T-helper 2 cell treated with Interferon-gamma antibody and Interleukin-4, amounts not matched to agents 100 ng/mL and 5 ng/mL, for 36 hours (primary cell): ENCODE measurements at regions not wholly inside any gene's neighbourhood (a gene's known extent, or its start where the extent isn't known, plus 50 kb on each side); places are given as distances from the start of the nearest gene placed in this dataset.
"Not testable (repeated sequence)": the region's sequence is repeated elsewhere in the genome, so short reads cannot be mapped to it uniquely, and the experiment has no call there.

Experiments
- intact Hi-C: fragments of 100-400 bp; cut with micrococcal nuclease; formaldehyde crosslinking; loops from one replicate; pipeline ENCODE4 v1.15.1; 2023

DNA sequence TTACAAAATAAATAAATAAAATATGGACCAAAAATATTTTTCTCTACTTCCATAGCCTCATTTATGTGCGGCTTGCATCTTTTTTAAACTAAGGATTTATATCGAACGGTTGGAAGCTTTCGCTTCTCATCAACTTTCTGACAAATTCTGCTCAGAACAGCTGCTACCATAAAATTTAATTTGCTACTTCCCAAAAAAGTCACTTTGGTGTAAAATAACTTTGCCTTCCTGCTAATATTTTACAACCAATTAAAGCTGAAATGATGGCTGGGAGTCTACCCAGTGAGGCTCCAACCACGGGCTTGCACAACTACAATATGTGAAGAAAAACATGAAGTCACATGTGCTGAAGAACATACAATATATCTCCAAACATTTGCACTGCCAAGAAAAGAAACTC, 253.1 kb upstream of the NEBL start:
- intact Hi-C loops, result no loop called here

DNA sequence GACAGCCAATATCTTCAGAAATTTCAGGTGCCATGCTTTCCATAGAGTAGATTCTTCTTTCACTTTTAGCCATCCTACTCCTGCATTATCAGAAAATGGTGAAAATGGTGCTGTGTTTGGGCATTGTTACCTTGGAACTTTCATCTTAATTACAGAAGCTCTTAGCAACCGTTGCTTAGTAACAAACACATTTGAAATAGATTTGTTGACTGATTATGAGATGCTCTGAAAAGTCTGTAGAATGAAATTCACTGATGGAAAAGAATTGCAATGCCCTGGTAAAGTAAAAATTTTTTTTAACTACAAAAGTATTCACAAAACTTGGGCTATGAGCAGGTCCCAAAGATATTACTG, 249.3 kb upstream of the NEBL start:
- intact Hi-C loops, result no loop called here

DNA sequence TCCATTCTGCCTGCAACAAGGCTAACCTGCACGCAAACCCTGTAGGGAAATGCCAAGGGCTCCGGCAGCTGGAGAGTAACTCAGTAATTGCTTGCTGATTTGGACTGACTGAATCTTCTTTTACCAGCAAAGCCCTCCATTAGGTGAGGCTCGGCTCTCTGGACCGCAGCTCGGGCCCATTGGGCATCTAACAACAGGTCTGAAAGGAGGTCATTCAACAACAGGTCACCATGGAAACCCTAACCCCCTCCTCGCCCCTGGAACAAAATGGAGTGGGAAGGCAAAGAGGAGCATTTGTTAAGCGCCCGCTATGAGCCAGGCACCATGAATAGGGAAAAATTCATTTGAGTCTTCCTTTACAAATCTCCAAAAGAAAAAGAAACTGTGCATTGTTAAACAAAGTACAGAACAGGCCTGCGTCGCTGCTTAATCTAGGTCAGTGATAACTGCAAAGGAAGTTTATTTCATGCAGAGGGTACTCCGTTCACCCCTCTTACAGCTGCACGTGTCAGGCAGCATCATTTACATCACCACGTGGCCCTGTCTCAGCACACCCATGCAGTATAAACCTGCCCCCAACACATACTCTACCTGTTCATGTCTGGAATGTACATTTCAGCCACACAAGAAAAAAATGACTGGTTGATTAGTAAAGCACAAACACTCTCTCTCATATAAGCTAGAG, 248.8 kb upstream of the NEBL start:
- intact Hi-C loops, result no loop called here

DNA sequence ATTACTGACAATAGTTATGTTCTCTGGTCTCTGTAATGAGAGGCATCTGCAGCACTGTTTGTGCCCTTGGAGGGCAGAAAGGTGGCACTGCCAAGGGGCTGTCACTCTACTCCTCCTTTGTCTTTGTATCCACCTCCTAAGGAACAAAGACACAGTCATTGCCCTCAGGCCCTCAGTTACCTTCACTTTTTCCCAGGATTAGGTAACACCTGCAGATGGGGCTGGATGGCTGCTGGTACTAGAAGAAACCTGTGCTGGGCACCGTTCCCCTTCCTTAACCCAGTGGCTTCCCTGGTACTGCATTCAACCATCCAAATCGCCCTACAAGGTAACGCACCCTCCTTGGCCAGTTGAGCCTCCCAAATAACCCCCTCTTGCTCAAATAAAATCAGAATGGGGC, 246.9 kb upstream of the NEBL start:
- intact Hi-C loops, result no loop called here

DNA sequence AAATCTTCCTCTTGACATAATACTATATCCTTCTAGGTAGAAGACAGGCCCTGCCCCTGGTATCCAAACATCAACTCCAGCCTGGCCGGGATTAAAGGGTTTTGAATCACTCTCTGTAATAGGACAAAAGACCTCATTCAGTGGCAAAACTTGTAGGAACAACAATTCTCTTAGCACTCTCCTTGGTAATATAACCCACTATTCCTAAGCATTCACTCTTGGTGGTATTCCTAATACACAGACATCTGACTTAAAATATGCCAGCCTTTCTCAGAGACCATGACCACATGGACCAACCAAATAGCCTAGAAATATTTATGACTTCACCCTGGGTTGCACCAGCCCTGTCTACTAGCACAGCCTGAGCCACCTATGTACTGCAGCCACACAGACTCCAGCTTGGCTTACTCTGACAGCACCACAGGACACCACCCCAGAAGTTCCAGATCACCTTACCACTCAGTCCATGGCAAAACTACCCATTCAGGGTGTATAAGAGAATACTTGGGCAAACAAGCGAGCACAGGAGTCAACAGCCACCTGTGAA, 244.9 kb upstream of the NEBL start:
- intact Hi-C loops, result no loop called here

DNA sequence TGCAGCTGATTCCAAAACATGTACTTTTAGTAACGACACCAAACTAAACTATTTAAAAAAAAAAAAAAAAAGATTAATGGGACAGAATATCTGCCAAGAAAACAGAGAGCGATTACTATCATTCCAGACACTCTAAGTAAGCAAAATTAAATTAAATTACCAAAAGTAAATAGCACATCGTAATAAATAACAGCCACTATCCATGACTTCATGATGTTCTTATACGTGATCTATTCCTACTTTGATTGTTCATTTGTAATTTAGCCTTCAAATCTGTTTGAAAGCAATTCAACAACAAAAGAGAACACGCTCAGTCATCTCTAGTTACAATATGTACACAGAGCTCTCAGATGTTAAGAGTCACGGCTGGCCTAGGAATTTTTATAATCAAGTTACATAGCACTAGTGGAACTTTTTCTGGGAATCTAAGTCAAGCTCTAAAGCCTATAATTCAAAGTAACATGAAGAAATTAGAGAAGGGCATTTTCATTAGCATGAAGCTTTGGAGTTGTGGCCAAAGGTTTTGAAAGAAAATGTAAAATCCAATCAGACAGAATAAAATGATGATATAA, 241.7 kb upstream of the NEBL start:
- intact Hi-C loops, result no loop called here

DNA sequence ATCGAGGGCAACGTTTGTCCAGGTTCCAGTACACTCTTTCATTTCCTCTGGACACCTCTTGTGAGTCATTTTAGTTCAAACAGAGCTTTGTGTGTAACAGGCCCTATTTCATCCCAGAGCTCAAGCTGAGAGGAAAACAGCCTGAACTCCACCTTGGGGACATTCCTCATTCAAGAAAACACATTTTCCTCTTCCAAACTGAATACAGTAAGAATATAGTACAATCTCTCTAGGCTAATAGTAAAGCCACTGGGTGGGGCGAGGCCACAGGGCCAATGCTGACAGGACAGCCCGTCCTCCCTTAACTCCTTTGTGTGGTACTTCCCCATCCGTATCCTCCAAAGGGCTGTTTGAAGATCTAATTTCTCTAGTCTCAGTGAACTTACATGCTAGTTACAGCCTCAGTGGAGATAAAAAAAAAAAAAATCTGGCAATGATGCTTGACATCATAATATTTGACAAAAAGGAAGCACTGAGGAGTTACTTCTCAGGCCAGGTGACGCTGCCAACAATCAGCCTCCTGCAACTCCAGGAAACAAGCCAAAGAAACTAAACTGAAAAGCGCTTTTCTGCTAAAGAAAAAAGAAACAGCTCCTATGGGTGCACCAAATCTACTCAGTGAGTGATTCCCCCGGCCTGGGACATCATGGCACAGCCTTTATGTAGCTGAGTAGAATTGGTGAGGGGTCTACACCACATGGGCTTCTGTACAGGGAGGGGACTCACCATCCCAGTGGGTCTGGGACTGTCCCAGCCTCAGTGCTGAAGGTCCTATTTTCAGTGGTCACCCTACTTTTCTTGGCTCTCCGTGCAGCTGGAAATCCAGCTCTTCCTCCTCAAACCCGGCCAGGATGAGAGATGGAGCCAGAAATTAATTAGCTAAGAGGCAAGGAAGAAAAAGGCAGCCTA, 238.2 kb upstream of the NEBL start:
- intact Hi-C loops, result no loop called here

DNA sequence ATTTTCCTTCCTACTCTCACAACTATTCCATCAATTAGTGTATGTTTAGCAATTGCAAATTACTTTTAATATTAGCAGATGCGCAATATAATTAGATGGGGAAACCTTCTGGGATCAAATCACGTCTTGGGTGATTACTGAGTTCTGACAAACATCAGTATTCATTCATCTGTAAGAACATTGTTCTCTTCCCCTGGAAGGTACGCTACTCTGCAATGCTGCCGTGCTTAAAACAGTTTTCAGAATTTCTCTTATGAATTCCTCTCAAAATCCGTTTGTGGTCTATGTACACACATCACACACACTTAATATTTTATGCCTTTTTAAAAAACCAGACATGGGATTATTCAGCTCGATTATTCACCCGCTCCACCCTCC, 237.5 kb upstream of the NEBL start:
- intact Hi-C loops, result no loop called here

DNA sequence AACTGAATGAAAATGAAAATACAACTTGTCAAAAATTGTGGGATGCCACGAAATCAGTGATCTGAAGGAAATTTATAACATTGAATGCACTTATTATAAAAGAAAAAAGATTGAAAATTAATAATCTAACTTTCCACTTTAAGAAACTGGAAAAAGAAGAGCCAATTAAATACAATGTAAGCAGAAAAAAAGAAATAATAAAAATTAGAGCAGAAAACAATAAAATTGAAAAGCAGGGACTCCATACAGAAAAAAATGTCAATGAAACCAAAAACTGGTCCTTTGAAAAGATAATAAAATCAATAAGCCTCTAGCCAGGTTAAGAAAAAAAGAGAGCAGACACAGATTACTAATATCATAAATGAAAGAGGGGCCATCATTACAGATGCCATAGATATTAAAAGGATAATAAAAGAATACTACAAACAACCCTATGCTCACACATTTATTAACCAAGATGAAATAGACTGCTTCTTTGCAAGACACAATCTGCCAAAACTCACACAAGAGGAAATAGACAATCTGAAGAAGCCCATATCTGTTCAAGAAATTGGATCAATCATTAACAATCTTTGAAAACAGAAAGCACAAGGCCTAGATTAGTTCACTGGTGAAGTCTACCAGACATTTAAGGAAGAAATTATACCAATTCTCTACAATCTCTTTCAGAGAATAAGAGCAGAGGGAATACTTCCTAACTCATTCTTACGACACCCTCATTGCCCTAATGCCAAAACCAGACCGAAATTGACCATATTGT, 233.8 kb upstream of the NEBL start:
- intact Hi-C loops, result no loop called here

DNA sequence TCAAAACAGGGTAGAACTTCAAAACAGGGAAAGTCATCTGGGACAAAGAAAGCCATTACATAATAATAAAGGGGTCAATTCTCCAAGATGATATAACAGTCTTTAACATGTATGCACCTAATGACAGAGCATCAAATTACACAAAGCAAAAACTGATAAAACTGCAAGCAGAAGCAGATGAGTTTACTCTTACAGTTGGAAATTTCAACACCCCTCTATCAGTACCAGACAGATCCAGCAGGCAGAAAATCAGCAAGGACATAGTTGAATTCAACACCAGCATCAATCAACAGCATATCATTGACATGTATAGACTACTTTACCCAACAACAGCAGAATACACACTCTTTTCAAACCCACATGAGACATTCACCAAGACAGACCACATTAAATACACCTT, 233.0 kb upstream of the NEBL start:
- intact Hi-C loops, result no loop called here

DNA sequence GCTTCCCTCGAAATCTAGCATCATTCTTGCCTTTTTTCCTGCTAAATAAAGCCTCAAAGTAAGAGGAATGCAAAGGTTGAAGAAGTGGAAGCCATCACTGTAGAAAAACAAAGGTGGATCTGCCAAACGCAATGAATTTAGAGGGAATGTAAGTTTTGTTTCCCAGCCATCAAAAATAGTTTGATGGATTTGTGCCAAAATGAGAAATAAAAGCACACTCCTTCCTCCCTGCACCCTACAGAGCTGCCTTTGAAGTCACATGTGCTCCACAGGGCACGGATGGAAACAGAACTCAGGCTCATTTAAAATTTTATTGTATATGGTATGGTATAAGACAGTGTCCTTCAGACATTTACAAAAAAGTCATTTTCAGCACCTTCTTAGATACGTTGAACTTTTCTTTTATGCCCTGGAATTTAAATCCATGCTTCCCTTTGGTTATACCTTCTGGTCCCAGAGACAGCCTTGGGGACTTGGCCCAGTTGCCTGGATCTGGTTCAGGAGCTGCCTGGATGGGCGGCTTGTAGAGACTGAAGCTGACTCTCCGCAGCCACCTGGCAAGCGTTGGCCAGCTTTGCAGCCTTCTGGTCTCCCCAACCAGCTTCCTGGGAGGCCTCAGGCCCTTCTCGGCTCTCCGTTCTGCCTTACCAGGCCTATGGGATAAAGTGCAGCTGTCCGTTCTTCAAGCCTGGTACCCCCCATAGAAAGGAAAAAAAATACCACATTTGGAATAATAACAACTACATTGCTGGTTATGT, 228.5 kb upstream of the NEBL start:
- intact Hi-C loops, result no loop called here

DNA sequence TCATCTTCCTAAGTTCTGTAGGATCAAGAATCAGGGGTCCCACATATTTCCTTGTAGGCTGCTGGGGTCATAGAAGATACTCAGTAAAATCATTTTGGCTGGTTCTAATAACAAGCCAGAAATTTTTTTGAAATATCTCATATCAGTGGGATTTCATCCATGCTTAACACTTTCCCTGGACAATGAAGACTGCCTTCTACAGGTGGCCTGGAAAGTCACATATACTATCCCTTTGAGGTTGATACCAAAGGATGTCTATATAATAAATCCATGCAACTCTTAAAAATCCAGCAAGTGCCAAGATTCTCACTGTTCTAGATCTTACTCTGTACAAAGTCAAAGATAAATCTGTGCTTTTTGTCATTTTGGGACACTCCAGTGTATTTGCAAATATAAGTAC, 225.8 kb upstream of the NEBL start:
- intact Hi-C loops, result no loop called here

DNA sequence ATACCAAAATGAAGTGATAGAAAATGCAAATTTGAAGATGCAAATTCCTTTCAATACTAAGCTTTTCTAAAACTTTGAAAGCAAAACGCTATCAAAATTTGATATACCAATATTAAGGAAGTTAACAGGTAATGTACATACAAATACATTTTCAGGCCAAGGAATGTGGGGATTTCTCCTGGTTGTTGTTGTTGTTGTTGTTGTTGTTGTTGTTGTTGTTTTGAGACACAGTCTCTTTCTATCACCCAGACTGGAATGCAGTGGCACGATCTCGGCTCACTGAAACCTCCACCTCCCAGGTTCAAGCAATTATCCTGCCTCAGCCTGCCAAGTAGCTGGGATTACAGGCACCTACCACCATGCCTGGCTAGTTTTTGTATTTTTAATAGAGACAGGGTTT, 224.7 kb upstream of the NEBL start:
- intact Hi-C loops, result not testable (repeated sequence)

DNA sequence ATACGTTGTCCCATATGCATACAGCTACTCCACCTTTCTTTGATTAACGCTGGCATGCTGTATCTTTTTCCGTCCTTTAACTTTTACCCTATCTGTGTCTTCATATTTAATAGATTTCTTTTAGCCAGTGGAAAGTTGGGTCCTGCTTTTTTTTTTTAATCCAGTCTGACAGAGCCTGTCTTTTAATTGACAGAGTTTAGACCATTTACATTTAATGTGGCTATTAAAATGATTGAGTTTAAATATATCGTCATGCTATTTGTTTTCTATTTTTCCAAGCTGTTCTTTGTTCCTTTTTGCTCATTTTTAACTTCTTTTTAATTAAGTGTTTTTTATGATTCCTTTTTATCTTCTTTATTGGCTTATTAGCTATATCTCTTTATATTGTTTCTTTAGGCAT, 217.6 kb upstream of the NEBL start:
- intact Hi-C loops, result no loop called here

DNA sequence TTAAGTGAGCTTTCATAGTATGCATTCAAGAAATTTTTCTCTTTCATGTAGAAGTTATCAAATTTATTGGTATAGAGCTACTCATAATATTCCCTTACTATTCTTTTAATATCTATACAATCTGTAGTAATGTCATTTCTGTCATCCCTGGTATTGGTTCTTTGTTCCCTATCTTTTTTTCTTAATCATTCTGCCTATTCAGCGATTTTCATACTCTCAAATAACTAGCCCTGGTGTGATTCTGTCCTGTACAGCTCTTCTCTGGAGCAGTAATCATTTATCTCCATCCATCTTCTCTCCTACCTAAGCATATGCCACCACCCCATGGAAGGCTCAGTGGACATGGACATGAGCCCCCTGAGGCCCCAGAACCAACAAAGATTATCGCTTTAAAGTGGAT, 213.2 kb upstream of the NEBL start:
- intact Hi-C loops, result no loop called here

DNA sequence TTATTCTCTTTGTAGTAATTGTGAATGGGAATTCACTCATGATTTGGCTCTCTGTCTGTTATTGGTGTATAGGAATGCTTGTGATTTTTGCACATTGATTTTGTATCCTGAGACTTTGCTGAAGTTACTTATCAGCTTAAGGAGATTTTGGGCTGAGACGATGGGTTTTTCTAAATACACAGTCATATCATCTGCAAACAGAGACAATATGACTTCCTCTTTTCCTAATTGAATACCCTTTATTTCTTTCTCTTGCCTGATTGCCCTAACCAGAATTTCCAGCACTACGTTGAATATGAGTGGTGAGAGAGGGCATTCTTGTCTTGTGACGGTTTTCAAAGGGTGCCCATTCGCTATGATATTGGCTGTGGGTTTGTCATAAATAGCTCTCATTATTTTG, 209.8 kb upstream of the NEBL start:
- intact Hi-C loops, result not testable (repeated sequence)

DNA sequence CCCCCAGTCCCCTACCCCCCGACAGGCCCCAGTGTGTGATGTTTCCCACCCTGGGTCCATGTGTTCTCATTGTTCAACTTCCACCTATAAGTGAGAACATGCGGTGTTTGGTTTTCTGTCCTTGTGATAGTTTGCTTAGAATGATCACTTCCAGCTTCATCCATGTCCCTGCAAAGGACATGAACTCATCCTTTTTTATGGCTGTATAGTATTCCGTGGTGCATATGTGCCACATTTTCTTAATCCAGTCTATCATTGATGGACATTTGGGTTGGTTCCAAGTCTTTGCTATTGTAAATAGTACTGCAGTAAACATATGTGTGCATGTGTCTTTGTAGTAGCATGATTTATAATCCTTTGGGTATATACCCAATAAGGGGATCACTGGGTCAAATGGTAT, 208.2 kb upstream of the NEBL start:
- intact Hi-C loops, result not testable (repeated sequence)

DNA sequence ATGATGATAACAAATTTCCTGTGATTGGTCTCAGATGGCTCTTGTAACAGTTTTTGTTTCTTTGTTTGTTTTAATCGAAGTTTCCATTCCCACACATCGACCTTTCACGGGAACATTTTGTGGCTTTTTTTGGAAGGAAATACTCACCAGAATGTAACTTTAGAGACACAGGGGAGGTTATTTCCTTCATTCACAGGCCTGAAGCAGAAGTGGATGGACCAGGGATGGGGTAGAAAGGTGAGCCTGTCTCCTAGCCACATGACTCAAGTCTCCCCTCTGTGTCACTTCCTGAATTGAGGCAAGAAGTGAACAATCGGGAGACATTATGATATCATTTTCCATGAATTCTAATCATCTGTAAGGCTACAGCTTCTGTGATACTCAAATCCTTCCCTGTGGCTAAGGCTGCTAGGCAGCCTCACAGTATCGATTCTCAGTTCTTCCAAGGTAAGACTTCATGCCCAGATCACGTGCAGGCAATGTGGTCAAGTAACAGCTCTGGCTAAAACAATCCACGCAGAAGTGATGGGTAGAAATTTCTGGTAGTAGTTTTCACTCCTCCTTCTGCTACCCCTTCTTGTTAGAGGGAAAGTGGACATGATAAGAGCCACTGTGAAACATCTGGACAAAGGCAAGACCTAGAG, 203.9 kb upstream of the NEBL start:
- intact Hi-C loops, result no loop called here

DNA sequence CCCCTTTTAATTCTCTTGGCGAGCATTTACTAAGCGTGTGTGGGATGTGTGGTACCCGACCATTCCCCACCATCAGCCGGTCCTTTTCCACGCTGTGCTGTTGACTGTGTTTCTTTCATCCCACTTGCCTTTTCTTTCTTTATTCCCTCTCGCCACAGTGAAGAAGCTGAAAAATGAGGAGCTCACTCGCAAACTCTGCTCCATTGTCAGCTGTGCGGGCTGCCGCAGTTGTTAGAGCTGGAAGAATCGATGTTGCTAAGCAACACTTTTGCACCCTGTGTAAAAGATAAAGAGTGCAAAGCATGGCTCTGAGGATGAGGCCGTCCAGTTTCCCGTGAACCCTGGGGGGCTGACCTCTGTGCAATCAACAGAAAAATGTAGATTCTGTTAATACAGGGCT, 203.1 kb upstream of the NEBL start:
- intact Hi-C loops, result no loop called here

DNA sequence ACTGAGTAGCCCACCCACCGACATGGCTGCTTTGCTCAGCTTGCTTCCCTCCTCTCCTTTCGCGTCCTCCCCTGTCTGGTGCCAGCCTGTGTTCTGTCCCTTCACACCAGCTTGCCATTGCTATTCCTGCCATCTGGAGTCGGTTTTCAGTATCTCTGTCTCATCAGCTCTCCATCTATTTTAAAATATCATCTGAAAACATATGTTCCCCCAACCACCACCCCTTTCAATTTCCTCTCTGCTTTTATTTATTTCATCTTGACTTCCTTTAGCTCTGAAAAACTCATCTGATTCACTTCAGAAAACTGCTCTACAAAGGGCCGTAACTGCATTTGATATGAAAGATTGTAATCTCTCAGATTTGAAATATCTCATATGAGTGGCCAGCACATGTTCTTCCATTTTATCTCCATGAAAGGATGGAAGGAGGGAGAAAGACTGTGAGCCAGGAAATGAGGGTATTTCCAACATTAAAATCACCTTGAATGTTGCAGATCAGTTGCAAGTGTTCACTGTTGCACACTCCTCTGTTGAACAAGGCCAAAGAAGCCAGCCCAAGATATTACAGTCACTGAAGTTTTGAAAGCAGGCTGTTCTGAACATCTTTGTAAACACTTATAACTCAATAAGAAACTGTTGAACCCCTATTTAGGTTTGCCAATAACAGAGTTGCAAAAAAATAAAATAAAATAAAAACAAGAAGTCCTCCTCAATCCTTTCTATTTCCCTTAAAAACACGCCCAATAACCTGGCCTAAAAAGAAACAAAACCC, 202.4 kb upstream of the NEBL start:
- intact Hi-C loops, result no loop called here
